K562 (cell line): ENCODE measurements at regions not wholly inside any gene's neighbourhood (a gene's known extent, or its start where the extent isn't known, plus 50 kb on each side); places are given as distances from the start of the nearest gene placed in this dataset.

ENCODE experiments used
- FOXM1 ChIP-seq, 2 experiments: fragments of 450-650 bp in 1 of 2; sonication (generic) in 1 of 2; formaldehyde crosslinking in 1 of 2; IDR thresholded peaks; 2 replicates each; pipeline versions ENCODE4 v1.6.1 to v1.9.0; 2017 to 2022; ENCODE audit warnings: low read depth in 2 of 2, mild to moderate bottlenecking in 2 of 2, missing genetic modification reagents in 1 of 2, moderate library complexity in 1 of 2
- GABPB1 ChIP-seq: sonication (generic); formaldehyde crosslinking; IDR thresholded peaks from 2 replicates; pipeline ENCODE4 v1.8.0; 2022; ENCODE audit warnings: mild to moderate bottlenecking, missing genetic modification reagents
- MEF2A ChIP-seq: IDR thresholded peaks from 2 replicates; pipeline ENCODE4 v1.6.1; 2011; ENCODE audit warnings: low read depth, mild to moderate bottlenecking, low read length, moderate library complexity; ENCODE audit not compliant: control insufficient read depth
- SMC3 ChIP-seq: conservative IDR thresholded peaks from 2 replicates; pipeline ENCODE4 v1.6.1; 2011; ENCODE audit warnings: low read depth, low read length, improper control_type of control experiment; ENCODE audit not compliant: insufficient read depth
- ZNF140 ChIP-seq: fragments of 250-450 bp; sonication (Bioruptor Pico); IDR thresholded peaks from 2 replicates; pipeline ENCODE4 v1.8.0; 2021; ENCODE audit warnings: moderate library complexity, mild to moderate bottlenecking, inconsistent platforms
- TF ChIP-seq, protein P1 (sequence below): sonication (generic); formaldehyde crosslinking; IDR thresholded peaks from 2 replicates; pipeline ENCODE4 v1.9.0; 2022; ENCODE audit warnings: mild to moderate bottlenecking, missing genetic modification reagents
- TF ChIP-seq, protein P2 (sequence below), 2 experiments: fragments of 450-650 bp; formaldehyde crosslinking in 1 of 2; IDR thresholded peaks; 2 replicates each; pipeline versions ENCODE4 v1.4.0 to v1.6.1; 2014 to 2020; ENCODE audit warnings: mild to moderate bottlenecking in 2 of 2, borderline replicate concordance in 1 of 2, low read depth in 1 of 2

DNA sequence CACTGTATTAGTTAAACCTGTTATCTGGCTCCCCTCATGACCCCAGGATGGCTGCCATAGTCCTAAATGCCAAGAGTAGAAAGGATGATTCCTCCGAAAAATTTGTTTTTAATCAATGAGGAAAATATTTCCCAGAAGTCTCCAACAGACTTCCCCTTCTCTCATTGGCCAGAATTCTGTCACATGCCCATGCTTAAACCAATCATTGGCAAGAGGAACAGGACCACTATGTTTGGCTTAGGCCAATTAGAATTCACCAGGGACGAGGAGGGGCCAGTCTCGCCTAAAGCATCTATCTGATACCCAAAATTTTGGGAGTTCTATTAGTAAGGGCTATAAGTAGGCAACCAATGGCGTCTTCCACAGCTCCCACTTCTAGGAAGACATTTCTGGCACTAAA, 71.2 kb upstream of the IL6 start:
- TF ChIP-seq, protein P1, sequence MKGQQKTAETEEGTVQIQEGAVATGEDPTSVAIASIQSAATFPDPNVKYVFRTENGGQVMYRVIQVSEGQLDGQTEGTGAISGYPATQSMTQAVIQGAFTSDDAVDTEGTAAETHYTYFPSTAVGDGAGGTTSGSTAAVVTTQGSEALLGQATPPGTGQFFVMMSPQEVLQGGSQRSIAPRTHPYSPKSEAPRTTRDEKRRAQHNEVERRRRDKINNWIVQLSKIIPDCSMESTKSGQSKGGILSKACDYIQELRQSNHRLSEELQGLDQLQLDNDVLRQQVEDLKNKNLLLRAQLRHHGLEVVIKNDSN (CRISPR knock-in tag), result peak; percentile 87
- TF ChIP-seq ZNF140 (CRISPR knock-in tag) (no peak), MEF2A (no peak), SMC3 (no peak), GABPB1 (CRISPR knock-in tag) (no peak), FOXM1 (IDR thresholded peaks at IDR 0.05; ENCODE audit: low read depth) (no peak), FOXM1 (CRISPR knock-in tag; IDR thresholded peaks at IDR 0.05; ENCODE audit: low read depth) (no peak)
- TF ChIP-seq, protein P2, sequence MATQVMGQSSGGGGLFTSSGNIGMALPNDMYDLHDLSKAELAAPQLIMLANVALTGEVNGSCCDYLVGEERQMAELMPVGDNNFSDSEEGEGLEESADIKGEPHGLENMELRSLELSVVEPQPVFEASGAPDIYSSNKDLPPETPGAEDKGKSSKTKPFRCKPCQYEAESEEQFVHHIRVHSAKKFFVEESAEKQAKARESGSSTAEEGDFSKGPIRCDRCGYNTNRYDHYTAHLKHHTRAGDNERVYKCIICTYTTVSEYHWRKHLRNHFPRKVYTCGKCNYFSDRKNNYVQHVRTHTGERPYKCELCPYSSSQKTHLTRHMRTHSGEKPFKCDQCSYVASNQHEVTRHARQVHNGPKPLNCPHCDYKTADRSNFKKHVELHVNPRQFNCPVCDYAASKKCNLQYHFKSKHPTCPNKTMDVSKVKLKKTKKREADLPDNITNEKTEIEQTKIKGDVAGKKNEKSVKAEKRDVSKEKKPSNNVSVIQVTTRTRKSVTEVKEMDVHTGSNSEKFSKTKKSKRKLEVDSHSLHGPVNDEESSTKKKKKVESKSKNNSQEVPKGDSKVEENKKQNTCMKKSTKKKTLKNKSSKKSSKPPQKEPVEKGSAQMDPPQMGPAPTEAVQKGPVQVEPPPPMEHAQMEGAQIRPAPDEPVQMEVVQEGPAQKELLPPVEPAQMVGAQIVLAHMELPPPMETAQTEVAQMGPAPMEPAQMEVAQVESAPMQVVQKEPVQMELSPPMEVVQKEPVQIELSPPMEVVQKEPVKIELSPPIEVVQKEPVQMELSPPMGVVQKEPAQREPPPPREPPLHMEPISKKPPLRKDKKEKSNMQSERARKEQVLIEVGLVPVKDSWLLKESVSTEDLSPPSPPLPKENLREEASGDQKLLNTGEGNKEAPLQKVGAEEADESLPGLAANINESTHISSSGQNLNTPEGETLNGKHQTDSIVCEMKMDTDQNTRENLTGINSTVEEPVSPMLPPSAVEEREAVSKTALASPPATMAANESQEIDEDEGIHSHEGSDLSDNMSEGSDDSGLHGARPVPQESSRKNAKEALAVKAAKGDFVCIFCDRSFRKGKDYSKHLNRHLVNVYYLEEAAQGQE (IDR thresholded peaks at IDR 0.05; ENCODE audit: borderline replicate concordance), result no peak
- TF ChIP-seq, protein P2 (CRISPR knock-in tag; IDR thresholded peaks at IDR 0.05; ENCODE audit: low read depth), result no peak
